A172 (cell line): ENCODE measurements at regions not wholly inside any gene's neighbourhood (a gene's known extent, or its start where the extent isn't known, plus 50 kb on each side); places are given as distances from the start of the nearest gene placed in this dataset.

Source experiments
- DNase-seq: peaks from one replicate; pipeline ENCODE4 v3.0.0-alpha.2; 2015; ENCODE audit warnings: low spot score

DNA sequence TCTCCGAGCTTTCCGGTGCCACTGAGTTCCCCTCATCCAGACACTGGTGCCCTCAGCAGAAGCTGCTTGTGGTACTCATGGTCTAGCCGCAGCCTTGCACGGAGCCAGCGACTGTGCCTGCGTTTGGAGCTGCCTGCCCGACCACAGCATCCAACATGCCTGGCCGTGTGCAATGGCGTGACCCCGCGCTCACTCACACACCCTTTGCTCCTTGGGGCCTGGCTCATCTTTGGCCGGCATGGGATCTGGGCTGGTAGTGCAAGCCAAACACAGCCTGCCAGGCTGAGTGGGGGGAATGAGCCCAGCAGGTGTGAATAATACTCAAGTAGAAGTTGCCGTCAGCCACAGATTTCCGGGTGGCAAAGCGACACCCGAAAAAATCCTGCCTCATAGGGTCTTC is 1178.7 kb upstream of the GBE1 start:
- DNase-seq: no peak

- DNase-seq: no peak
These were observed 1178.1 kb upstream of the GBE1 start for GRCh38 chr3:82939491-82940097.

DNA sequence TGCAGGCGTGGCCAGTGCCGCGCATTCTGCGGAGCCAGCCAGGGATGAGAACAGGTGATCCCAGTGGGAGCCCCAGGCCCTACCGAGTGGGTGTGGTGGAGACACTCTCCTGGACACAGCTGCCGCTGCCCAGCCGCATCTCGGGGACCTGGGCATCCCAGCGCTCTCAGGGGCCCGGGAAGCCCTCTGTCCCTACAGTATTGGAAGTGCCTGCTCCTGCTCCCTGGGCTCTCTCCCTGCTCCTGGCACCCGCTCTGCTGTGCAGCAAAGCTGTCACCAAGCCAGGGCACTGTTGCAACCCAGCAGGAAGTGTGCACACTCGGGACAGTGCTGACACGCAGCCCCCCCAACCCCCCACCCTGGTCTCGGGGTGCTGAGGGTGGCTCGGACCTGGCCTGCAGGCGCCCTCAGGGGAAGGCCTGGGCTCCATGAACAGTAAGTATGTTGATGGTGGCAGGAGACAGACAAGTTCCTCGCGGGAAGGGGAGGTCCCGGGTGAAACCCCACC is 1177.4 kb upstream of the GBE1 start:
- no peak for DNase-seq

GRCh38 chr3:82927309-82928253 is 1166.1 kb upstream of the GBE1 start:
- no peak for DNase-seq

DNA sequence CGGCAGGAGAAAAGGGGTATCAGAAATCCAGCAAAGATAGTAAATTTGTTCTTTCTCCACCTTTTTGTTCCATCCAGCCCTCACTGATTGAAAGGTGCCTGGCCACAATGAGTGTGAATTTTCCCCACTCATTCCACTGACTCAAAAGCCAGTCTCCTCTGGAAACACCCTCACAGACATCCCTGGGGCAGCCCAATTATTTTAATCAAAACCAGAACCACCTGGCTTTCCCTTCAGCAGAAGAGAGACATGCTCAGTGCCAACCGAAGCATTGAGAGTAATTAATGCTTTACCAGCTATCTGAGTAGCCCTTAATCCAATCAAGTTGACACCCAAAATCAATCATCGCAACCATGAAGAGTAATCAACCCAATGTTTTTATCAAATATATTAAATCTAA is 1129.6 kb upstream of the GBE1 start:
- DNase-seq: no peak

DNA sequence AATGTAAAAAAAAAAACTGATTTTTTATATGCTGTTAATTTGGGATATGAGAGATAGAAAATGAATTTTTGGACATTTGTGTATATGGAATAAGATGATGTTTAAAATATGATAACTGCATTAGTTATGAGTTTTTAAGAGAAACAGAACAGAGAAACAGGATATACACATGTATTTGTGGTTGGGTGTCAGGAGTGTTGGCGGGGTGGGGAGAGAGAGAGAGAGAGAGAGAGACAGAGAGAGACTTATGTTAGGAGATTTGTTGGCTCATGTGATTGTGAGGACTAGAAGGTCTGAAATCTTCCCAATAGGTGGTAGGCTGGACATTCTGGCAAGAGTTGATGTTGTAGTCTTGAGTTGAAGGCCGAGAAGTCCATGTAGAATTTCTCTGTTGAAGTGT is 1121.6 kb upstream of the GBE1 start:
- DNase-seq: no peak

GRCh38 chr3:82875401-82875800 is 1114.0 kb upstream of the GBE1 start:
- DNase-seq: no peak

- DNase-seq: no peak
These were observed 1078.4 kb upstream of the GBE1 start for GRCh38 chr3:82839871-82840270.

DNA sequence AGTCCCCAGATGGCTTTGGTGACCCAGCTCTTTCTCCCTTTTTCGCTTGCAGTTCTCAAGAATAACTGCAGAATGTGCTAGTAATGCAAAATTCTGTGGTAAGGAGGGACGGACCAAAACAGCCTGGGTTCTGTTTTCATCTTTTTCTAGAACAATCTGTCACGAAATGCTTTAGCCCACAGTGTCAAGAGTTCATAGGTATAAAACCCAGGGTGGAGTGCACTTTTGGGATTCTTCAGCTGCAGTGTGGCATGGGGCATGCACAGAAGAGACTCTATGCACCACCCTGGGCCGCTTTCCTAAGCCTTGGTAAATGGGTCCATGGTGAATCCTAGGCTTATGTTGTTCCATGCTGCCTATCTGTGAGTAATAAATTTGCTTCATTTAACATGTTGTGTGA is 1072.7 kb upstream of the GBE1 start:
- DNase-seq: no peak

GRCh38 chr3:82824491-82824890 is 1063.0 kb upstream of the GBE1 start:
- no peak for DNase-seq

DNA sequence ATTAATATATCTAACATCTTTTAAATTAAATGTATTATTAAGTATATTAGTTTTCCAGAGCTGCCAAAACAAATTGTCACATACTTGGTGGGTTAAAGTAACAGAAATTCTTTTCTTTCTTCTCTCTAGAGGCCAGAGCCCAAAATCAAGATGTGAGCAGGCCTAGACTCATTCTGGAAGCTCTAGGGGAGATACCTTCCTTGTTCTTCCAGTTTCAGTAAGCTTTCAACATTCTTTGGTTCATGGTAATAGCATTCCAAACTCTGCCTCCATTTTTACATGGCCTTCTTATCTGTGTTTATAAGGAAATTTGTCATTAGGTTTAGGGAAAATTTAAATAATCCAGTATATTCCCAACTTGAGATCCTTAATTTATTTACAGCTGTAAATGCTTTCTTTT is 1054.6 kb upstream of the GBE1 start:
- DNase-seq: no peak

- no peak for DNase-seq
These were observed 1054.1 kb upstream of the GBE1 start for GRCh38 chr3:82815417-82816058.

DNA sequence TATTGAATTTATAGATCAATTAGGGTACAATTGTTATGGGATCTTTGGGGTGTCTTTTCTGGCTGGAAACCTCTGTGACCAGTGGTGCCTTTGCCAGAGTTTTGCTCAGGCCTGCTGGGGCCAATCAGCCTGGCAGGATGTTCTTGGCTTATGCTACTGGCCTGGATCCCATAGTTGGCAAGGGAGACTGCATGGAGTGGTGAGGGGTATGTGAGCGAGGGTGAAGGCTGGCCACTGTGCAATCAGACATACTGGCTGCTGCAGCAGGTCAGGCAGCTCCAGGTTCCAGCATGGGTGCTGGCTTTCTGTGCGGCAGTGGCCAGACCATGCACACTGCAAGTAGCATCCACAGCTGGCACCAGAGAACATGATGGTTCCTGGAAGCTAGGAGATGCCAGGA is 1053.2 kb upstream of the GBE1 start:
- no peak for DNase-seq

DNA sequence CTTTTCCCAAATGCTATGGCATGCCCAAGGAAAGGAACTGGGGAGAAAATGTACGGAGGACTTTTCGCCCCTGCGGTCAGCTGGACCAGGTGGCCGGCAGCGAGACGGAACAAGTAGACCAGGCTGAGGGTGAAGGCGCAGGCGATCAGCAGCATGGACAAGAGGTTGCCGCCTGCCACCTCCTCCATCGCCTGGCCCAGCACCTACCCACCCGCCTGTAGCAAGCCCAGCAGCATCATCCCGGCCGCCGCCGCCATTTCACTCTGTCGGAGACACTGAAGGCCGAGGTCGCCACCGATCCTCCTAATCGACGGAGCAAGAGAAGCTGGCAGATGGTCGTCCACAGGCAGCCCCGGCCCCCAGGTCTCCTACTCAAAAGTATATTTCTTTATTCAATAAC is 1046.3 kb upstream of the GBE1 start:
- no peak for DNase-seq

- DNase-seq: no peak
These were observed 1041.1 kb upstream of the GBE1 start for GRCh38 chr3:82802501-82802900.

DNA sequence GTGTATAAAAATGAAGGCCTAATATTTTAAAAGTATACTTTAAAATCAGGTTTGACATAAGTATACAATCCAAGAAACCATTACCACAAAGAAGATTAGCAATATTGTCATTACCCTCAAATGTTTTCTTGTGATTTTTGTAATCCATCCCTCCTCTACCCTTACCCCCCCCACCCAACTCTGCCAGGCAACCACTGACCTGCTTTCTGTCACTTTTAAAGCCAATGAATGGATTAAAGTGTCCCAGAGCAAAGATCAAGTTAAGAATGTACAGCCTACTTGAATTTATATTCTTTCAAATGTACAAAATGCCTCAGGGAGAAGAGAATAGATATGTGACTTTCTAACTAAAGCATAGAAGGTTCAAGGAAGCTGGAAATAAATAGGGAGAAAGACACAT is 1038.8 kb upstream of the GBE1 start:
- no peak for DNase-seq

DNA sequence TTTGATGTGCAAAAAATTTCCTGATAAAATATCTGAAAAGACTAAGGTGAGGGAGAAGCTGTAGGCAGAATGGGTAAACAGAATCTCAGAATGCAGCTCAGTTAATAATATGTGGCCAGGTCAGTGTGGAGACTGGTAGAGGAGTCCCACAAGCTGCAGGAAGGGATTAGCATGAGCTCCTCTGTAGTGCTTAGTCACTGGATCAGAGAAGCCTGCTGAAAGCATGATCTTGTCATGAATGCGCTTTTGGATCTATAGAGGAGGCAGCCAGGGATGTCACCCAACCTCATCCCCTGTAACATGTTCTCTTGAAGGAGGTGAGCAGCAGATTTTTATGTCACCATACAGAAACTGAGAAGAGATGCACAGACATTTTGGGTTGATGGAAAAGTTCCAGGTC is 1035.3 kb upstream of the GBE1 start:
- DNase-seq: no peak

- no peak for DNase-seq
These were observed 1029.8 kb upstream of the GBE1 start for GRCh38 chr3:82791241-82791640.

GRCh38 chr3:82790307-82791097 is 1029.1 kb upstream of the GBE1 start:
- no peak for DNase-seq

DNA sequence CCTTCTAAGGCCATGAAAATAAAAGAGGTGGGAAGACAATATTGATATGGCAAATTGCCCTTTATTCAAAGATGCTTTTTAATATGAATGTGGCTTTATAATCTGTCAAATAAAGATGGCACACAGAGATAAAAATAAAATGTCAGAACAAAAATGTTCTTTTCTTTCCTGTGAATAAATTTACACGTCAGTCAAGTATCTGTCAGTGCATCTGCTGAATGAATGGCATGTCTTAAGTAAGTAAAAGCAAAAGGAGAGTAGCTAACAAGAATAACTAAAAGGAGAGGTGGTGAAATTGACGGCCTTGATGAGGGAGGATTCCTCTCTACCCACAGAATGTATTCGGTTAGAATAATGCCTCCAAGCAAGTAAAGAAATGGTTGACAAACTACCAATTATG is 1021.7 kb upstream of the GBE1 start:
- no peak for DNase-seq

- DNase-seq: no peak
These were observed 1011.8 kb upstream of the GBE1 start for GRCh38 chr3:82773207-82773606.

GRCh38 chr3:82764521-82764920 is 1003.1 kb upstream of the GBE1 start:
- no peak for DNase-seq
